HG03575 (cell line): ENCODE measurements at regions not wholly inside any gene's neighbourhood (a gene's known extent, or its start where the extent isn't known, plus 50 kb on each side); places are given as distances from the start of the nearest gene placed in this dataset.
"Not testable (repeated sequence)": the region's sequence is repeated elsewhere in the genome, so short reads cannot be mapped to it uniquely, and the experiment has no call there.

Experiments used
- ATAC-seq: cut with Tn5 transposase; IDR thresholded peaks from one replicate; pipeline ENCODE4 v1.9.1; 2021; ENCODE audit not compliant: unreplicated experiment, insufficient number of reproducible peaks, low FRiP score; ENCODE audit errors: extremely low read depth

GRCh38 chr1:143503048-143503447 lies 468.7 kb downstream of the FAM72C start:
- ATAC-seq, result not testable (repeated sequence)

- ATAC-seq, result not testable (repeated sequence)
Measured at GRCh38 chr1:143502038-143502437, 469.7 kb downstream of the FAM72C start.

- not testable (repeated sequence) for ATAC-seq
Measured at GRCh38 chr1:143498059-143498749, 473.6 kb downstream of the FAM72C start.

GRCh38 chr1:143497374-143497747 lies 474.4 kb downstream of the FAM72C start:
- ATAC-seq, result no peak

GRCh38 chr1:143496526-143497373 lies 475.0 kb downstream of the FAM72C start:
- ATAC-seq, result not testable (repeated sequence)
